GM18499 (cell line): ENCODE measurements at regions not wholly inside any gene's neighbourhood (a gene's known extent, or its start where the extent isn't known, plus 50 kb on each side); places are given as distances from the start of the nearest gene placed in this dataset.

Experiments
- ATAC-seq: cut with Tn5 transposase; IDR thresholded peaks from one replicate; pipeline ENCODE4 v1.9.1; 2021; ENCODE audit warnings: moderate number of reproducible peaks; ENCODE audit not compliant: insufficient read depth, unreplicated experiment

GRCh38 chr2:137823196-137823595 lies 141.1 kb upstream of the HNMT start:
- ATAC-seq, result no peak

GRCh38 chr2:137824501-137824900 lies 139.8 kb upstream of the HNMT start:
- ATAC-seq, result no peak

- ATAC-seq, result peak; percentile 98
Measured at GRCh38 chr2:137826373-137827372, 137.6 kb upstream of the HNMT start.

- ATAC-seq, result no peak
Measured at GRCh38 chr2:137828624-137829023, 135.6 kb upstream of the HNMT start.

GRCh38 chr2:137829251-137829650 lies 135.0 kb upstream of the HNMT start:
- ATAC-seq, result no peak

- no peak for ATAC-seq
Measured at GRCh38 chr2:137834760-137835379, 129.4 kb upstream of the HNMT start.

GRCh38 chr2:137836671-137837070 lies 127.6 kb upstream of the HNMT start:
- ATAC-seq, result no peak

GRCh38 chr2:137837830-137838229 lies 126.4 kb upstream of the HNMT start:
- ATAC-seq, result no peak

- ATAC-seq, result peak; percentile 52
Measured at GRCh38 chr2:137838255-137839092, 125.8 kb upstream of the HNMT start.

- no peak for ATAC-seq
Measured at GRCh38 chr2:137842430-137842829, 121.8 kb upstream of the HNMT start.

GRCh38 chr2:137842952-137843351 lies 121.3 kb upstream of the HNMT start:
- ATAC-seq, result no peak

- no peak for ATAC-seq
Measured at GRCh38 chr2:137845422-137845821, 118.9 kb upstream of the HNMT start.

GRCh38 chr2:137846993-137847392 lies 117.3 kb upstream of the HNMT start:
- no peak for ATAC-seq

GRCh38 chr2:137847443-137847842 lies 116.8 kb upstream of the HNMT start:
- ATAC-seq, result no peak

GRCh38 chr2:137857881-137858280 lies 106.4 kb upstream of the HNMT start:
- no peak for ATAC-seq

- ATAC-seq, result no peak
Measured at GRCh38 chr2:137862651-137863050, 101.6 kb upstream of the HNMT start.

- no peak for ATAC-seq
Measured at GRCh38 chr2:137865954-137866540, 98.2 kb upstream of the HNMT start.

GRCh38 chr2:137870682-137871081 lies 93.6 kb upstream of the HNMT start:
- ATAC-seq, result peak; percentile 56

GRCh38 chr2:137872577-137872976 lies 91.7 kb upstream of the HNMT start:
- no peak for ATAC-seq

GRCh38 chr2:137873536-137874244 lies 90.6 kb upstream of the HNMT start:
- no peak for ATAC-seq
